ENCODE measurements at regions not wholly inside any gene's neighbourhood (a gene's known extent, or its start where the extent isn't known, plus 50 kb on each side); places are given as distances from the start of the nearest gene placed in this dataset.
A peak's percentile ranks its signal among the peaks of the same experiment; 100 is the strongest.

DNA sequence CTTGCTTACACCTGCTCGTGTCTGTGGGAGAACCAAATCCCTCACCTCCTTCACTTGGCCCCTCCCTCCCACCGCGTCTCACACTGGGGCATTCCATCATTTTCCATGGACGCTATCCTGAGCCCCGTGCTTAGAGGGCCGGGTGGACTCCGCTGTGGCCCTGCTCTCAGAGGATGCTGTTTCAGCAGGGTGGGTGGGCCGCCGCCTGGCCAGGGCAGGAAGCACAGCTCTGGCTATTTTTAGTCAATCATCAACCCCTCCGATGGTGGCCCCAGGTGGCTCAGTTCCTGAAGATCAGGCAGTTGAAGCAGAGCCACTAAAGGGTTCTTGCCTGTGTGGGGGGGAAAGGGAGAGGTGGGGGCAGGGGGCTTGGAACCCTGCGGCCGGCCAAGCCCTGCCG, 230.3 kb downstream of the ENGASE start:
- H2AFZ ChIP-seq (ENCODE audit: low read length): no peak overlapping the region
- H3K4me1 ChIP-seq (ENCODE audit: insufficient read depth, low read length): no peaks in the 10 kb centered on the region; the same call in 1 of the 2 replicates
- H4K8ac ChIP-seq (replicated peaks; ENCODE audit: insufficient read length, low read depth, low read length): no peak overlapping the region
- H3K4me1 Mint-ChIP-seq: peaks cover 0 to 13% of the 10 kb centered on the region in 2 experiments; a peak in 3 of 4 replicates
- no peak overlapping the region for H2BK120ac ChIP-seq (ENCODE audit: low read depth, low read length, poor library complexity, severe bottlenecking)
- H2AK5ac ChIP-seq (ENCODE audit: insufficient read length, low read length): no peak overlapping the region
- no peak overlapping the region for H4K5ac ChIP-seq (ENCODE audit: insufficient read length, low read depth, low read length)
- H3K36me3 Mint-ChIP-seq (ENCODE audit: insufficient read depth in 1 of 3, low read depth in 3 of 3): no peaks in the 10 kb centered on the region
- peak; percentile 69 for DNase-seq
- no peaks in the 10 kb centered on the region for H3K79me1 ChIP-seq (ENCODE audit: insufficient read depth, low read depth, low read length, poor library complexity, severe bottlenecking)
- H3K9me3 ChIP-seq (ENCODE audit: control insufficient read depth, low read depth, low read length): no peaks in the 10 kb centered on the region
- H2BK5ac ChIP-seq (ENCODE audit: insufficient read length, low read length): no peak overlapping the region
- TF ChIP-seq CTCF (conservative IDR thresholded peaks at IDR 0.05): peak; percentile 41; the same call in 2 of the 3 replicates
- no peak overlapping the region for H3K18ac ChIP-seq (ENCODE audit: insufficient read length, low read depth, low read length)
- no peak overlapping the region for H3T11ph ChIP-seq (ENCODE audit: low read length)
- no peaks in the 10 kb centered on the region for H4K20me1 ChIP-seq (ENCODE audit: control insufficient read depth, insufficient read depth, insufficient read length)
- no peak overlapping the region for H3K4me2 ChIP-seq (ENCODE audit: insufficient read depth, insufficient read length, low read length)
- no peak overlapping the region for H3K14ac ChIP-seq (ENCODE audit: insufficient read depth, low read length)
- no peak overlapping the region; the same call in 1 of the 2 replicates for H2BK15ac ChIP-seq (ENCODE audit: low read depth, low read length)
- no peak overlapping the region for H2BK20ac ChIP-seq (ENCODE audit: low read depth, low read length, poor library complexity, severe bottlenecking)
- H3K23me2 ChIP-seq (ENCODE audit: insufficient read length, low read depth, low read length, poor library complexity, severe bottlenecking): no peaks in the 10 kb centered on the region
- no peaks in the 10 kb centered on the region for H3K79me2 ChIP-seq (ENCODE audit: insufficient read depth, low read length)
- no peaks in the 10 kb centered on the region for H3K27me3 ChIP-seq (ENCODE audit: insufficient read depth, low read length)
- no peak overlapping the region for H3K9ac ChIP-seq (ENCODE audit: extremely low read depth, insufficient read length, low read length)
- H3K4ac ChIP-seq (ENCODE audit: low read depth, low read length): no peak overlapping the region
- H3K56ac ChIP-seq (ENCODE audit: insufficient read length, low read depth, low read length): no peak overlapping the region
- H3K27ac Mint-ChIP-seq: no peak overlapping the region
- H3K9me3 Mint-ChIP-seq: no peaks in the 10 kb centered on the region; a peak in 1 of 5 replicates
- WGBS (ENCODE audit: extremely low coverage, insufficient read length, low lambda C conversion rate): no CpG with 5 or more reads among the region's 13 CpGs
- H3K27ac ChIP-seq (ENCODE audit: insufficient read length, low read depth, low read length): no peak overlapping the region
- no peak overlapping the region for H3K4me3 Mint-ChIP-seq
- no peak overlapping the region for H2BK12ac ChIP-seq (ENCODE audit: insufficient read length, low read depth, low read length)
- no peak overlapping the region for H3K23ac ChIP-seq (ENCODE audit: insufficient read length, low read depth, low read length)
- H4K91ac ChIP-seq (ENCODE audit: insufficient read length, low read depth, low read length): no peak overlapping the region
- H3K27me3 Mint-ChIP-seq (ENCODE audit: low read depth): peaks cover under 1% of the 10 kb centered on the region; the same call in 1 of the 2 replicates

Data from H9 (cell line).